IMR-90 (cell line): ENCODE measurements at regions not wholly inside any gene's neighbourhood (a gene's known extent, or its start where the extent isn't known, plus 50 kb on each side); places are given as distances from the start of the nearest gene placed in this dataset.

Experiments
- BHLHE40 ChIP-seq: fragments of 150-350 bp; IDR thresholded peaks from 2 replicates; pipeline ENCODE4 v1.6.1; 2016; ENCODE audit warnings: mild to moderate bottlenecking, low read depth, low read length
- CEBPB ChIP-seq: IDR thresholded peaks from 2 replicates; pipeline ENCODE4 v1.6.1; 2012; ENCODE audit warnings: low read depth, low read length, improper control_type of control experiment
- CHD1 ChIP-seq: IDR thresholded peaks from 2 replicates; pipeline ENCODE4 v1.6.1; 2012; ENCODE audit warnings: low read depth, low read length, improper control_type of control experiment
- FOS ChIP-seq: fragments of 150-350 bp; IDR thresholded peaks from 2 replicates; pipeline ENCODE4 v1.6.1; 2016; ENCODE audit warnings: low read depth, low read length
- MAFK ChIP-seq: IDR thresholded peaks from 2 replicates; pipeline ENCODE4 v1.6.1; 2012; ENCODE audit warnings: low read depth, low read length, improper control_type of control experiment
- MAZ ChIP-seq: IDR thresholded peaks from 2 replicates; pipeline ENCODE4 v1.6.1; 2012; ENCODE audit warnings: low read depth, mild to moderate bottlenecking, low read length, improper control_type of control experiment, moderate library complexity, borderline replicate concordance
- NFE2L2 ChIP-seq: fragments of 150-350 bp; IDR thresholded peaks from 2 replicates; pipeline ENCODE4 v1.6.1; 2016; ENCODE audit warnings: low read depth, mild to moderate bottlenecking, low read length
- POLR2A ChIP-seq: IDR thresholded peaks from 2 replicates; pipeline ENCODE4 v1.6.1; 2012; ENCODE audit warnings: mild to moderate bottlenecking, low read depth, low read length
- RAD21 ChIP-seq: IDR thresholded peaks from 2 replicates; pipeline ENCODE4 v1.6.1; 2012; ENCODE audit warnings: low read length, improper control_type of control experiment
- RFX5 ChIP-seq: IDR thresholded peaks from 2 replicates; pipeline ENCODE4 v1.8.0; 2012; ENCODE audit warnings: low read depth, mild to moderate bottlenecking, low read length, moderate library complexity
- SMC3 ChIP-seq: fragments of 150-350 bp; IDR thresholded peaks from 2 replicates; pipeline ENCODE4 v1.6.1; 2016; ENCODE audit warnings: low read depth, mild to moderate bottlenecking, antibody characterized with exemption, low read length, moderate library complexity
- TF ChIP-seq, protein P1 (sequence below): conservative IDR thresholded peaks from 2 replicates; pipeline ENCODE4 v1.5.1; 2012; ENCODE audit warnings: mild to moderate bottlenecking, low read depth, low read length, improper control_type of control experiment
- TF ChIP-seq, protein P2 (sequence below): fragments of 150-350 bp; IDR thresholded peaks from 2 replicates; pipeline ENCODE4 v1.6.1; 2017; ENCODE audit warnings: mild to moderate bottlenecking, antibody characterized with exemption, low read length, low read depth

DNA sequence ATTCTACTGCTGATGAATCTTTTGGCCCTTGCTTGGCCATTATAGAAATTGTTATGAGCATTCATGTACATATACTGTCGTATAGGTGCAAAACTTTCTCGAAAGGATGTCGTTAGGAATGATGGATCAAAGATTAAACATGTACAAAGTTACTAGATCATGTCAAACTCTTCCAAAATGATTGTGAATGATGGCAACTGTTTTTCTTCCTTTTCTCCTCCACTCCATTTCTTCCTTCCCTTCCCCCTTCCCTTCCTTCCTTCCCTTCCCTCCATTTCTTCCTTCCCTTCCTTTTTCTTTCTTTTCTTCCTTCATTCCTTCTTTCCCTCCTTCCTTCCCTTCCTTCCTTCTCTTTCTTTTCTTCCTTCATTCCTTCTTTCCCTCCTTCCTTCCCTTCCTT lies 973.9 kb downstream of the CDH11 start:
- TF ChIP-seq POLR2A = no peak
- TF ChIP-seq, protein P1, sequence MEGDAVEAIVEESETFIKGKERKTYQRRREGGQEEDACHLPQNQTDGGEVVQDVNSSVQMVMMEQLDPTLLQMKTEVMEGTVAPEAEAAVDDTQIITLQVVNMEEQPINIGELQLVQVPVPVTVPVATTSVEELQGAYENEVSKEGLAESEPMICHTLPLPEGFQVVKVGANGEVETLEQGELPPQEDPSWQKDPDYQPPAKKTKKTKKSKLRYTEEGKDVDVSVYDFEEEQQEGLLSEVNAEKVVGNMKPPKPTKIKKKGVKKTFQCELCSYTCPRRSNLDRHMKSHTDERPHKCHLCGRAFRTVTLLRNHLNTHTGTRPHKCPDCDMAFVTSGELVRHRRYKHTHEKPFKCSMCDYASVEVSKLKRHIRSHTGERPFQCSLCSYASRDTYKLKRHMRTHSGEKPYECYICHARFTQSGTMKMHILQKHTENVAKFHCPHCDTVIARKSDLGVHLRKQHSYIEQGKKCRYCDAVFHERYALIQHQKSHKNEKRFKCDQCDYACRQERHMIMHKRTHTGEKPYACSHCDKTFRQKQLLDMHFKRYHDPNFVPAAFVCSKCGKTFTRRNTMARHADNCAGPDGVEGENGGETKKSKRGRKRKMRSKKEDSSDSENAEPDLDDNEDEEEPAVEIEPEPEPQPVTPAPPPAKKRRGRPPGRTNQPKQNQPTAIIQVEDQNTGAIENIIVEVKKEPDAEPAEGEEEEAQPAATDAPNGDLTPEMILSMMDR = no peak
- TF ChIP-seq CEBPB = no peak
- no peak for TF ChIP-seq RAD21
- TF ChIP-seq SMC3 = no peak
- no peak for TF ChIP-seq RFX5
- TF ChIP-seq, protein P2, sequence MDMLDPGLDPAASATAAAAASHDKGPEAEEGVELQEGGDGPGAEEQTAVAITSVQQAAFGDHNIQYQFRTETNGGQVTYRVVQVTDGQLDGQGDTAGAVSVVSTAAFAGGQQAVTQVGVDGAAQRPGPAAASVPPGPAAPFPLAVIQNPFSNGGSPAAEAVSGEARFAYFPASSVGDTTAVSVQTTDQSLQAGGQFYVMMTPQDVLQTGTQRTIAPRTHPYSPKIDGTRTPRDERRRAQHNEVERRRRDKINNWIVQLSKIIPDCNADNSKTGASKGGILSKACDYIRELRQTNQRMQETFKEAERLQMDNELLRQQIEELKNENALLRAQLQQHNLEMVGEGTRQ = no peak
- TF ChIP-seq MAZ = no peak
- no peak for TF ChIP-seq BHLHE40
- TF ChIP-seq NFE2L2 = no peak
- TF ChIP-seq MAFK = no peak
- TF ChIP-seq FOS = no peak
- TF ChIP-seq CHD1 = no peak
